Left renal cortex interstitium (tissue), 4 donors: ENCODE measurements at regions not wholly inside any gene's neighbourhood (a gene's known extent, or its start where the extent isn't known, plus 50 kb on each side); places are given as distances from the start of the nearest gene placed in this dataset.
"Not testable (repeated sequence)": the region's sequence is repeated elsewhere in the genome, so short reads cannot be mapped to it uniquely, and the experiment has no call there.

ENCODE experiments used
- DNase-seq, 4 donors: peaks; one replicate each; pipeline ENCODE4 v3.0.0-alpha.2; 2013; ENCODE audit warnings: low read depth in 4 of 4, low spot score in 2 of 4, missing footprints in 1 of 4

DNA sequence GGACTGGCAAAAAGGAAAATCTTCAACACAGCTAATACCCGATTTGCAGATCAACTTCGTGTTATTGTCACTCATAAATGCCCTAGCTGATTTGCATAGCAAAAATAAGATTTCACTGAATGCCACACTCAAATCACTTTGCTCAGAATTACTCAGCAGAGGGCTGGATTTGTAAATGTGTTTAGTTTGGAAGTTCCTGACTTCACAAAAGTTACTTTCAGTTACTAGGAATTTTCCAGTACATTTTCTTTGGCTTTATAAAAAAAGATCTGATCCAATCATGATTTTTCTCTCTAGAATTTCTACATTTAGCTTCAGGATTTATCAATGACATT is 433.3 kb upstream of the ID2 start:
- no peak for DNase-seq

DNA sequence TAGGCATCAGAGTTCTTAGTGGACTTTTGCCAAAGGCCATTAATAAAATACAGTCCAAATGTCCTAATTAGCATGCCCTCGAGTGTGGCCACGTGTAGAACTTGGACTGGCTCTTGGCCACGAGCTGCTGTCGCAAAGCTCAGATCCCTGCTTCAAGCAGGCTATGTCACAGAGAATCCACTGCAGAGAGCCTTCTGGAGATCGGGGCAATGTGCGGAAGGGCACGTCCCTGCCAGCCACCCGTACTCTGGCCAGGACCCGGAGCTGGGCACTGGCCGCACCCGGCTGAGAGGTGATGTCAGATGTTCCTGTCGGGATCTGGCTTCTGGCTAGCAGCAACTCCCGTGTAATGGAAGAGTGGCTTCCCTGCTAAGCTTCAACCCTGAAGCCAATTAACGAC is 432.7 kb upstream of the ID2 start:
- DNase-seq = no peak

DNA sequence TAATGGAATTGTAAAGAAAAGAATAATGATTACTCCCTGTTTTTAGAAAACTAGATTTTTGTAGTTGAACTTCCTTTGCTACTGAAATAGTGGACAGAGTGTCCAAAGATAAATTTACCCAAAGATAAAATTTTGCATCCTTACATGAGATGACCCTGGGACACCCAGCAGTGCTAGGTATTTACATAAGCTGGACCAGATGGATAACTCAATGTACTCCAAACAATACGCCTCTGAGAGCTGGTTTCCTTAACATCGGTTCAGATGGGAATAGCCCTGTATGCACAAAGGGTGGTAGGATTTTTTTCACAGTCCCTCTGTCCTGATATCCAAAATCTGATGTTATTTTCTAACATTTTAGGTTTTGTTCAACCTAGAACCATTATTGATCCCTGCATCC is 432.1 kb upstream of the ID2 start:
- no peak for DNase-seq

GRCh38 chr2:8250290-8250689 is 431.6 kb upstream of the ID2 start:
- DNase-seq = not testable (repeated sequence)

GRCh38 chr2:8251291-8251690 is 430.6 kb upstream of the ID2 start:
- no peak for DNase-seq

- no peak for DNase-seq
Observed at GRCh38 chr2:8251856-8252255, 430.0 kb upstream of the ID2 start.

- DNase-seq = no peak
Observed at GRCh38 chr2:8252997-8253694, 428.7 kb upstream of the ID2 start.

DNA sequence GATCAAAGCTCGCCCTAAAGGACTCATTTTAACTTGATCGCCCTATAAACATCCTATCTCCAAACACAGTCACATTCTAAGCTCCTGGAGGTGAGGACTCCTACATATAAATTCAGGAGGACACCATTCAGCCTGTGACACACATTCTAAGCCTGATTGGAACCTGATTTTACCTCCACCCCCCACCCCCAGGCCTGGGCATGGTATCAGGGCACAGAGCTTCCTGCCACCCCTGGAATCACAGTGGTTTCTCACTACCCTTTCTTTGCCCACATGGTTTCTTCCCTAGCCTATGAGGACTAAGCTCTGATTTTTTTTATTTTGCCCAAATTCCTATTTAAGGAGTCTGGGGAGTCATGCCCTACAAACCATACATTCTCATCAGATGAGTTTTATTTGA is 428.1 kb upstream of the ID2 start:
- no peak for DNase-seq

- DNase-seq = not testable (repeated sequence)
Observed at GRCh38 chr2:8254214-8254613, 427.6 kb upstream of the ID2 start.

- no peak for DNase-seq
Observed at GRCh38 chr2:8254791-8255447, 426.9 kb upstream of the ID2 start.

- no peak for DNase-seq
Observed at GRCh38 chr2:8255448-8255800, 426.4 kb upstream of the ID2 start.

DNA sequence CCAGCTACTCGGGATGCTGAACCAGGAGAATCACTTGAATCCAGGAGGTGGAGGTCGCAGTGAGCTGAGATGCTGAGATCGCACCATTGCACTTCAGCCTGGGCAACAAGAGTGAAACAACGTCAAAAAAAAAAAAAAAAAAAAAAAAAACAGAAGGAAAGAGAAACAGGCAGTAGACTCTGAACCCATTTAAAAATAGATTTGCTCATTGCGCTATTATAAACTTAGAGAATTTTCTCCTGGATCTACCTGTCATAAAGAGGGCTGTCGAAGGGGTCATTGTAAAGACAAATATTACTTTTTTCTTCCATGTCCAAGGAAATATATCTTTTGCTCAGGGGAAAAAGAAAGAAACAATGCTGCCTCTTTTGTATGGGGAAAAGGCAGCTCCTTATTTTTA is 425.0 kb upstream of the ID2 start:
- no peak for DNase-seq

GRCh38 chr2:8257502-8257901 is 424.4 kb upstream of the ID2 start:
- no peak for DNase-seq

- no peak for DNase-seq
Observed at GRCh38 chr2:8258406-8258805, 423.4 kb upstream of the ID2 start.

- no peak for DNase-seq
Observed at GRCh38 chr2:8259106-8259840, 422.6 kb upstream of the ID2 start.

DNA sequence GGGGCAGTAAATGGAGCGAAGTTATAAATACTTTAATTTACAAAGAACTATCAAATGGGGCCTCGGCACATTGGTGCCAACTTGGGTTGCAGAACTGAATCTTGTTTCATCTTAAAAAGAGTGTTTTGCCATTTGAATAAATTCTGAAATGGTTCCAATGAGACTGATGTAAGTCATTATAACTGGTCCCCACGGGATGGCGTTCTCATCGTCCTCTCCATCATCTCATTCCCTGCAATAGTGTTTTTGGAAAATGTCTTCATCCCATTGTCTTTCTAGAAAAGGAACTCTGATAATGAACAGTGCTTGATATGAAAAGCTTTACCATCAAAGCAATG is 422.0 kb upstream of the ID2 start:
- no peak for DNase-seq

- no peak for DNase-seq
Observed at GRCh38 chr2:8260213-8260612, 421.6 kb upstream of the ID2 start.

DNA sequence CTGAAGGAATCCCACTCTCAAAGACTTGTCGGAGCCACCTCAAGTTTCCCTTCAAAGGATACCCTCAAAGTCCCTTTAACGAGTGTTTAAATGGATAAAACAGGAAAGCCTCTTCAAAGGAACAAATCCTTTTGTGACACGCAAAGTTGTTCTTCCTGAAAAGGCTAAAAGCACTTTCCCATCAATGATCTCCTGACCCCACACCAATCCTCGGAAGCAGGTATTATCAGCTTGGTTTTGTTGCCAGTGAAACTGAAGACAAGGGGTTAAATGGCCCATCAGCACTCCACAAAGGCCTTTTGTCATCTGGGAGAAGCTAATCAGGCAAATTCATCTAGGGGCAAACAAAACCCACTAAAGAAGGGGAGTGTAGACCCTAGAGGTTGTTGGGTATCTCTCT is 418.0 kb upstream of the ID2 start:
- DNase-seq = no peak

DNA sequence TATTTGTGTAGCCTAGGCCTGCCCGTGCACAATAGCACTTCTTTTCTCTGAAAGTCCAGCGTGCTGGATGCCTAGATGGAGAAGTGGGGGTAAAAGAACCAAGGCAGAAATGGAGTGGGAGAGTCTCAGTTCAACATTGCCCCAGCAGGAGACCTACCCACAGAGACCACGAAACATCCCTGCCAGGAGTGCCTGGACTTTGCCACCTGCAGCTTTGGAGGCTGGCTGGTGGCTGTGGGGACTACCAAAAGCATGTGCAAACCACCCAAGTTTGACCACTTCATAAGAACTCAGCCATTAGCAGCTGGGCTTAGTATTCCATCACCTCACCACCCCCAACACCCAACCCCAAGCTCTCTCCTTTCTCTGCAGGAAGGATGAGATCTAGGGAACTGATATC is 416.9 kb upstream of the ID2 start:
- DNase-seq = no peak

DNA sequence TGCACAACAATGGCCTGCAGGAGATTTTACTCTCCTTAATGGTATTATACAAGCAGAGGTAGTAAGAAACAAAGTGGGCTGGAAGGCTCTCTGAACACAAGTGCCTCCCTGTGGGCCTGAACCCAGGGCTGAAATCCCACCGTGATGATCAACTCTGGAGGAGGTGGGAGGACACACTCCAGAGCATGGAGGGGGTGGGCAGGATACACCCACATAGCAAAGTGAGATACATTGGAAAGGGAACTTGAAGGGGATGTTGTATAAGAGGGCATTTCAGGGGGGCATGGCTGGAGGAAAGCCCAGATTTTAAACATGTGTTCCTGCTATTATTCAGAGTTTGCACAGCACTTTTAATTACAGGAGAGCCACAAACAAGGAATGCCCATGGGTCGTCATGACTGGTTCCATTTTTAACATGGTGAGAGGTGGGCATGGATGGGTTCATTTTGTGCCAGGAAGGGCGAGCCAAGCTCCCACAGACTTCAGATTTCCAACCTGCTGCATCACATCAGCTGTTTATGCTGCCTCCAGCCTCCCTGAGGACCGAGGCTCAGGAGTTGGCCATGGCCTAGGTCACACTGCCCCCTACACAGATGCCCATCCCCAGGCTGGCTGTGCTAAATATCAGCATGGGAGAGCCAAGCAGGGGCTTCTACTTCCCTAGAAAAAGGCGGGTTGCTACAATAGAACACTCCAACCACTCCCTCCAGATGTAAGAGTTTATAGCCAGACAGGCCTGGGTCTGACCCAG is 416.2 kb upstream of the ID2 start:
- DNase-seq = no peak

DNA sequence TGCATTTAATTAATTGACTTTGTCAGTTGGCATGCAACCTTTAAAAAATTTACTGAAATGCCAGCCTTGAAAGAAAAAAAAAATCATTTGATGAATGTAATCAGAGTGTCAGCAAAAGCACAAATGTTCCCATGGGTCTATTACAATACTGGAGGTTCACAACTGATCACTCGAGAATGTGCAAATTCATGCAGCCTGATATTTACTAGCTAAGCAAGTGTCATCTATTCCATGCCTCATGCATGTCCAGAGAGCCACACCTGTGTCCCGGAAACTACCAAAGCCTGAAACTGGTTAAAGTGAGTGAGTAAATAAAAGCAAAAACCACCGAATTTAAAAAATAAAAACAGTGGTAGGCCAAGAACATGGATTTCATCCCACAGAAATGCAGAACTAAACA is 415.3 kb upstream of the ID2 start:
- no peak for DNase-seq

DNA sequence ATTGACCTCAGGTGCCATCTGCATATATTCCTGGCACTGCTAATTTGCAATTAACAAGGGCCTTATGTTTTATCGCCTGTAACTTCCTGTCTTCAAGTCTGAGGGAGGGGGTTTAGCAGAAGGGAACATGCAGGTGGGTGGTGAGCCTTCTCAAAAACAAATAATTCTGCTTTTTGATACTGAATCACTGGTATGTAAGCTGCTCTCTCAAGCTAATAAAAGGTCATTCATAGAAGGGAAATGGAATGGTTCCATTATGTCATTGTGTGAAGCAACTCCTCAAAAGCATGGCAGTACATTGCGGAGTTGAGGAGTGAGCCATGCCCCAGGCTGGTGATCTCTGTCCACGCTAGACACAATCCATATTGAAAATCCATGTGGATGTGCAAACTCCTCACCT is 414.8 kb upstream of the ID2 start:
- DNase-seq = no peak
